ENCODE measurements at regions not wholly inside any gene's neighbourhood (a gene's known extent, or its start where the extent isn't known, plus 50 kb on each side); places are given as distances from the start of the nearest gene placed in this dataset.

DNA sequence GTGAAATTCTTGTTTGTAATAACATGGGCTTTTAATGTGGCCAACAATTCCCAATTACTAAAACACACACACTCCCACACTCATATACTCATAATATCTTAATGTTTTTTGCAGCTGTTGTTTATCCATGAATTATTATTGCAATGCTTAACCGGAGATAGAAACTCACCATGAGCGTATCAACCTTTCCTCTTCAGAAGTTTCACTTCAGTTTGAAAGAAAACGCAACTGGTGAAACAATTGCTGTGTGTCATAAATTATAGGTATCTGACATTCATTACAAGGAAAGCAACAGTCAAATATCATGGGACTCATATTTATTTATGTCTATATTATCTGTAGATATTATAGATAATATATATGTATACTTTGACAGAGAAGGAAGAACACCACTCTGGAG lies 104.1 kb downstream of the HDGFL1 start:
- peaks cover 5% of the 10 kb centered on the region for H3K4me1 Mint-ChIP-seq (ENCODE audit: unreplicated experiment)
- H3K36me3 Mint-ChIP-seq (ENCODE audit: low read depth, unreplicated experiment), result no peaks in the 10 kb centered on the region
- H3K27me3 Mint-ChIP-seq (ENCODE audit: unreplicated experiment), result no peaks in the 10 kb centered on the region
- no peak for DNase-seq (ENCODE audit: low spot score)
- no peaks in the 10 kb centered on the region for H3K9me3 Mint-ChIP-seq (ENCODE audit: unreplicated experiment)
- no peak overlapping the region for H3K4me3 Mint-ChIP-seq (ENCODE audit: unreplicated experiment)
- H3K27ac Mint-ChIP-seq (ENCODE audit: unreplicated experiment), result no peak overlapping the region
- TF ChIP-seq, protein P1, sequence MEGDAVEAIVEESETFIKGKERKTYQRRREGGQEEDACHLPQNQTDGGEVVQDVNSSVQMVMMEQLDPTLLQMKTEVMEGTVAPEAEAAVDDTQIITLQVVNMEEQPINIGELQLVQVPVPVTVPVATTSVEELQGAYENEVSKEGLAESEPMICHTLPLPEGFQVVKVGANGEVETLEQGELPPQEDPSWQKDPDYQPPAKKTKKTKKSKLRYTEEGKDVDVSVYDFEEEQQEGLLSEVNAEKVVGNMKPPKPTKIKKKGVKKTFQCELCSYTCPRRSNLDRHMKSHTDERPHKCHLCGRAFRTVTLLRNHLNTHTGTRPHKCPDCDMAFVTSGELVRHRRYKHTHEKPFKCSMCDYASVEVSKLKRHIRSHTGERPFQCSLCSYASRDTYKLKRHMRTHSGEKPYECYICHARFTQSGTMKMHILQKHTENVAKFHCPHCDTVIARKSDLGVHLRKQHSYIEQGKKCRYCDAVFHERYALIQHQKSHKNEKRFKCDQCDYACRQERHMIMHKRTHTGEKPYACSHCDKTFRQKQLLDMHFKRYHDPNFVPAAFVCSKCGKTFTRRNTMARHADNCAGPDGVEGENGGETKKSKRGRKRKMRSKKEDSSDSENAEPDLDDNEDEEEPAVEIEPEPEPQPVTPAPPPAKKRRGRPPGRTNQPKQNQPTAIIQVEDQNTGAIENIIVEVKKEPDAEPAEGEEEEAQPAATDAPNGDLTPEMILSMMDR (IDR thresholded peaks at IDR 0.05; ENCODE audit: unreplicated experiment), result no peak

DNA sequence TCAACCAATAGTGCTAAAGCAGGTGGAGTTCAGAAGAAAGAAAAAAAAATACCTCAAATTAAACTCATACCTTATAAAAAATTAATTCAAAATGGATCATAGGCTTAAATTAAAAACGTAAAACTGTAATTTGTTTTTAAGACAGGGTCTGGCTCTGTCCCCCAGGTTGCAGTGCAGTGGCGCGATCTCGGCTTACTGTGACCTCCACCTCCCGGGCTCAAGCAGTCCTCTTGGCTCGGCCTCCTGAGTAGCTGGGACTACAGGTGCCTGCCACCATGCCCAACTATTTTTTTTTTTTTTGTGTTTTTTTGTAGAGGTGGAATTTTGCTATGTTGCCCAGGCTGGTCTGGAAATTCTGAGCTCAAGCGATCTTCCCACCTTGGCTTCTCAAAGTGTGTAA lies 111.6 kb downstream of the HDGFL1 start:
- Mint-ChIP-seq H3K4me1 (ENCODE audit: unreplicated experiment) (no peaks in the 10 kb centered on the region), H3K27me3 (ENCODE audit: unreplicated experiment) (no peaks in the 10 kb centered on the region), H3K4me3 (ENCODE audit: unreplicated experiment) (no peak overlapping the region), H3K27ac (ENCODE audit: unreplicated experiment) (no peak overlapping the region), H3K9me3 (ENCODE audit: unreplicated experiment) (no peaks in the 10 kb centered on the region), H3K36me3 (ENCODE audit: low read depth, unreplicated experiment) (no peaks in the 10 kb centered on the region)
- no peak for DNase-seq (ENCODE audit: low spot score)
- TF ChIP-seq, protein P1 (IDR thresholded peaks at IDR 0.05; ENCODE audit: unreplicated experiment), result no peak

DNA sequence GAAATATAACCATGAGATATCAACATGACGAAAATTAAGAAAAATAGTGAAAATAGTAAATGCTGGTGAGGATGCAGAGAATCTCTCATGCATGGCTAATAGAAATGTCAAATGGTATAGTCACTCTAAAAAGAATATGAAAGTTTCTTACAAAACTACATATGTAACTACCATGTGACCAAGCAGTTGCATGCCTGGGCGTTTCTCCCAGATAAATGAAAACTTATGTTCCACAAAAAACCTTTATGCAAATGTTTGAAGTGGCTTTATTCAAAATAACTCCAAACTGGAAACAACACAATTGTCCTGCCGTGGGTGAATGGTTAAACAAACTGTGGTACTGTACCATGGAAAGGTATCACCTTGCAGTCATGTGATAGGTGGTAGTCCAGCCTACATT lies 112.4 kb downstream of the HDGFL1 start:
- Mint-ChIP-seq H3K4me3 (ENCODE audit: unreplicated experiment) (no peak overlapping the region), H3K27ac (ENCODE audit: unreplicated experiment) (no peak overlapping the region), H3K9me3 (ENCODE audit: unreplicated experiment) (no peaks in the 10 kb centered on the region)

DNA sequence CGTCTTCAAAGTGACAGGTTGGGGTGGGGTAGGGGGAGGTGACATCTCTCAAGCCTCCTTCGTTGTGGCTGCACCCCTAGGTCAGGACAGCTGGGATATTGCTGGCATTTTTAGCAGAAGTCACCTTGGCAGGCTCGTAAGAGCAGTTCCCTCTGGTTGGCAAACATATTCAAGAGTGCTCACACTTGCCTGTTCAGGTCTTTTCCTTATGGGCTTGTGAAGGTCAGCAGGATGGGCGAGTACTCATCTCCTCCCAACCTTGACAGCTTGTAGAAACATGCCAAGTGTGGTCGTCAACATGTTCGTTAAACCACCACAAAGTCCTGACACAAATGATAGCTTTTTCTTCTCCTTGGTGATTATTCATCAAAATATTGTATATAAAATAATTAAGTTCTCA lies 113.6 kb downstream of the HDGFL1 start:
- Mint-ChIP-seq H3K9me3 (ENCODE audit: unreplicated experiment) (no peaks in the 10 kb centered on the region), H3K4me3 (ENCODE audit: unreplicated experiment) (no peak overlapping the region), H3K36me3 (ENCODE audit: low read depth, unreplicated experiment) (no peaks in the 10 kb centered on the region), H3K27ac (ENCODE audit: unreplicated experiment) (no peak overlapping the region), H3K27me3 (ENCODE audit: unreplicated experiment) (no peaks in the 10 kb centered on the region), H3K4me1 (ENCODE audit: unreplicated experiment) (no peaks in the 10 kb centered on the region)
- DNase-seq (ENCODE audit: low spot score), result no peak
- TF ChIP-seq, protein P1 (IDR thresholded peaks at IDR 0.05; ENCODE audit: unreplicated experiment), result no peak

More for the DNA sequence above, 112.4 kb downstream of the HDGFL1 start:
- H3K4me1 Mint-ChIP-seq (ENCODE audit: unreplicated experiment), result no peaks in the 10 kb centered on the region
- H3K36me3 Mint-ChIP-seq (ENCODE audit: low read depth, unreplicated experiment), result no peaks in the 10 kb centered on the region
- no peaks in the 10 kb centered on the region for H3K27me3 Mint-ChIP-seq (ENCODE audit: unreplicated experiment)
- TF ChIP-seq, protein P1 (IDR thresholded peaks at IDR 0.05; ENCODE audit: unreplicated experiment), result no peak
- no peak for DNase-seq (ENCODE audit: low spot score)

DNA sequence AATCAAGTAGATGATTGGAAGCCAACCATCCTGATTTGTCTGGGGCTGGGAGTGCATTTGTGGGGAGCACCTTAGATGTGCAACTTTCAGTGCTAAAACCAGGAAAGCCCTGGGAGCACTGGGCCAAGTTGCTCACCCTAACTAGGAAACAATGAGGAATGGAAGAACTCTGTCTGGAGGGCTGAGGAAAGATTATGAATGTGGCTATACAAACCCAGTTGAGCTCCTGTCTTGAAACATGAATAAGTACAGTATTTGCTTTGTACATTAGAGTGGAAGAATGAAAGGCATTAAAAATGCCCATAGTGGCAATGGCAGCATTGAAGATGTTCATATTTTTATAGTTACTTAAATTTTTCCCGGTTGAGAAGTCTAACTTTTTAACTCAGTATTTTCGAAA lies 121.1 kb downstream of the HDGFL1 start:
- no peaks in the 10 kb centered on the region for H3K36me3 Mint-ChIP-seq (ENCODE audit: low read depth, unreplicated experiment)
- TF ChIP-seq, protein P1 (IDR thresholded peaks at IDR 0.05; ENCODE audit: unreplicated experiment), result no peak
- no peak overlapping the region for H3K4me3 Mint-ChIP-seq (ENCODE audit: unreplicated experiment)
- no peaks in the 10 kb centered on the region for H3K4me1 Mint-ChIP-seq (ENCODE audit: unreplicated experiment)
- H3K27ac Mint-ChIP-seq (ENCODE audit: unreplicated experiment), result no peak overlapping the region
- H3K9me3 Mint-ChIP-seq (ENCODE audit: unreplicated experiment), result no peaks in the 10 kb centered on the region
- no peak for DNase-seq (ENCODE audit: low spot score)
- no peaks in the 10 kb centered on the region for H3K27me3 Mint-ChIP-seq (ENCODE audit: unreplicated experiment)
